GM23338 (cell line): ENCODE measurements at regions not wholly inside any gene's neighbourhood (a gene's known extent, or its start where the extent isn't known, plus 50 kb on each side); places are given as distances from the start of the nearest gene placed in this dataset.

ENCODE experiments used
- CREB1 ChIP-seq: fragments of 250-450 bp; sonication (Bioruptor Pico); IDR thresholded peaks from 2 replicates; pipeline ENCODE4 v1.5.0; 2020; ENCODE audit warnings: low read depth, mild to moderate bottlenecking, moderate library complexity
- CTCF ChIP-seq, 2 experiments: fragments of 200-600 bp in 1 of 2; sonication (generic) in 1 of 2; conservative IDR thresholded peaks; 2 replicates each; pipeline versions ENCODE4 v1.5.1 to v1.6.1; 2016 to 2017; ENCODE audit warnings: antibody characterized with exemption in 2 of 2, low read depth in 2 of 2, mild to moderate bottlenecking in 2 of 2, moderate library complexity in 1 of 2
- EZH2 ChIP-seq: fragments of 200-600 bp; sonication (generic); IDR thresholded peaks from one replicate; pipeline ENCODE4 v1.8.0; 2017; ENCODE audit warnings: antibody characterized with exemption, mild to moderate bottlenecking, low read depth; ENCODE audit not compliant: unreplicated experiment
- EZH2phosphoT487 ChIP-seq: fragments of 200-600 bp; sonication (generic); IDR thresholded peaks from one replicate; pipeline ENCODE4 v1.8.1; 2018; ENCODE audit warnings: antibody characterized with exemption; ENCODE audit not compliant: unreplicated experiment
- JUNB ChIP-seq: IDR thresholded peaks from one replicate; pipeline ENCODE4 v1.6.1; 2016; ENCODE audit warnings: antibody characterized with exemption; ENCODE audit not compliant: unreplicated experiment
- POLR2AphosphoS5 ChIP-seq: IDR thresholded peaks from 2 replicates; pipeline ENCODE4 v1.6.1; 2016; ENCODE audit warnings: antibody characterized with exemption, low read depth
- STAT1 ChIP-seq: IDR thresholded peaks from one replicate; pipeline ENCODE4 v1.6.1; 2016; ENCODE audit warnings: antibody characterized with exemption; ENCODE audit not compliant: unreplicated experiment
- ZNF114 ChIP-seq: fragments of 250-450 bp; sonication (Bioruptor Pico); IDR thresholded peaks from 2 replicates; pipeline ENCODE4 v1.5.0; 2020; ENCODE audit warnings: mild to moderate bottlenecking, moderate library complexity
- TF ChIP-seq, protein P1 (sequence below): IDR thresholded peaks from one replicate; pipeline ENCODE4 v1.6.1; 2018; ENCODE audit warnings: antibody characterized with exemption; ENCODE audit not compliant: unreplicated experiment

- TF ChIP-seq CTCF (conservative IDR thresholded peaks at IDR 0.05; ENCODE audit: low read depth in 2 of 2), result peak; percentile 22 to 44; a peak in 3 of 4 replicates
- no peak for TF ChIP-seq POLR2AphosphoS5
- TF ChIP-seq JUNB, result no peak
- TF ChIP-seq EZH2, result no peak
- no peak for TF ChIP-seq EZH2phosphoT487
- TF ChIP-seq, protein P1, sequence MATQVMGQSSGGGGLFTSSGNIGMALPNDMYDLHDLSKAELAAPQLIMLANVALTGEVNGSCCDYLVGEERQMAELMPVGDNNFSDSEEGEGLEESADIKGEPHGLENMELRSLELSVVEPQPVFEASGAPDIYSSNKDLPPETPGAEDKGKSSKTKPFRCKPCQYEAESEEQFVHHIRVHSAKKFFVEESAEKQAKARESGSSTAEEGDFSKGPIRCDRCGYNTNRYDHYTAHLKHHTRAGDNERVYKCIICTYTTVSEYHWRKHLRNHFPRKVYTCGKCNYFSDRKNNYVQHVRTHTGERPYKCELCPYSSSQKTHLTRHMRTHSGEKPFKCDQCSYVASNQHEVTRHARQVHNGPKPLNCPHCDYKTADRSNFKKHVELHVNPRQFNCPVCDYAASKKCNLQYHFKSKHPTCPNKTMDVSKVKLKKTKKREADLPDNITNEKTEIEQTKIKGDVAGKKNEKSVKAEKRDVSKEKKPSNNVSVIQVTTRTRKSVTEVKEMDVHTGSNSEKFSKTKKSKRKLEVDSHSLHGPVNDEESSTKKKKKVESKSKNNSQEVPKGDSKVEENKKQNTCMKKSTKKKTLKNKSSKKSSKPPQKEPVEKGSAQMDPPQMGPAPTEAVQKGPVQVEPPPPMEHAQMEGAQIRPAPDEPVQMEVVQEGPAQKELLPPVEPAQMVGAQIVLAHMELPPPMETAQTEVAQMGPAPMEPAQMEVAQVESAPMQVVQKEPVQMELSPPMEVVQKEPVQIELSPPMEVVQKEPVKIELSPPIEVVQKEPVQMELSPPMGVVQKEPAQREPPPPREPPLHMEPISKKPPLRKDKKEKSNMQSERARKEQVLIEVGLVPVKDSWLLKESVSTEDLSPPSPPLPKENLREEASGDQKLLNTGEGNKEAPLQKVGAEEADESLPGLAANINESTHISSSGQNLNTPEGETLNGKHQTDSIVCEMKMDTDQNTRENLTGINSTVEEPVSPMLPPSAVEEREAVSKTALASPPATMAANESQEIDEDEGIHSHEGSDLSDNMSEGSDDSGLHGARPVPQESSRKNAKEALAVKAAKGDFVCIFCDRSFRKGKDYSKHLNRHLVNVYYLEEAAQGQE, result no peak
- no peak for TF ChIP-seq ZNF114 (CRISPR knock-in tag)
- TF ChIP-seq STAT1, result no peak
- no peak for TF ChIP-seq CREB1 (CRISPR knock-in tag)
Measured at GRCh38 chr2:176650104-176650837, 381.0 kb downstream of the MTX2 start.
